ENCODE measurements at regions not wholly inside any gene's neighbourhood (a gene's known extent, or its start where the extent isn't known, plus 50 kb on each side); places are given as distances from the start of the nearest gene placed in this dataset.
"Not testable (repeated sequence)": the region's sequence is repeated elsewhere in the genome, so short reads cannot be mapped to it uniquely, and the experiment has no call there.

GRCh38 chr7:83738291-83738835 lies 89.4 kb upstream of the SEMA3E start:
- H3K27me3 Mint-ChIP-seq, result no peaks in the 10 kb centered on the region
- H3K36me3 Mint-ChIP-seq, result no peaks in the 10 kb centered on the region
- Histone ChIP-seq H3K4me1 (ENCODE audit: control insufficient read depth in 2 of 2, insufficient read depth in 2 of 2, low read length in 2 of 2) (no peaks in the 10 kb centered on the region), H3K27me3 (ENCODE audit: control insufficient read depth in 2 of 2, insufficient read depth in 2 of 2, low read length in 2 of 2) (no peaks in the 10 kb centered on the region), H3K9me3 (ENCODE audit: control insufficient read depth in 2 of 3, low read length in 3 of 3) (no peaks in the 10 kb centered on the region), H3K27ac (ENCODE audit: low read depth, low read length) (no peak overlapping the region), H3K4me3 (ENCODE audit: low read length) (no peak overlapping the region), H3K36me3 (ENCODE audit: control insufficient read depth in 2 of 3, insufficient read depth in 3 of 3, low read length in 3 of 3) (no peaks in the 10 kb centered on the region)
- ATAC-seq, result no peak
- no peak overlapping the region for H3K27ac Mint-ChIP-seq
- DNase-seq, result no peak
- intact Hi-C loops (cut with micrococcal nuclease), result no loop called here
- POLR2A ChIA-PET, result no interaction called here
- peaks cover 0 to 4% (median 0%) of the 10 kb centered on the region in 11 donors for H3K9me3 Mint-ChIP-seq
- CTCF ChIA-PET, result no interaction called here
- no peak overlapping the region for H3K4me3 Mint-ChIP-seq
- no peaks in the 10 kb centered on the region for H3K4me1 Mint-ChIP-seq

GRCh38 chr7:83732305-83732704 lies 83.4 kb upstream of the SEMA3E start:
- Histone ChIP-seq H3K27me3 (ENCODE audit: control insufficient read depth in 2 of 2, insufficient read depth in 2 of 2, low read length in 2 of 2) (no peaks in the 10 kb centered on the region), H3K9me3 (ENCODE audit: control insufficient read depth in 2 of 3, low read length in 3 of 3) (no peaks in the 10 kb centered on the region), H3K4me3 (ENCODE audit: low read length) (no peak overlapping the region), H3K4me1 (ENCODE audit: control insufficient read depth in 2 of 2, insufficient read depth in 2 of 2, low read length in 2 of 2) (no peaks in the 10 kb centered on the region), H3K27ac (ENCODE audit: low read depth, low read length) (no peak overlapping the region), H3K36me3 (ENCODE audit: control insufficient read depth in 2 of 3, insufficient read depth in 3 of 3, low read length in 3 of 3) (no peaks in the 10 kb centered on the region)
- Mint-ChIP-seq H3K4me1 (no peaks in the 10 kb centered on the region), H3K4me3 (no peak overlapping the region), H3K9me3 (peaks cover 0 to 9% (median 0%) of the 10 kb centered on the region in 11 donors), H3K36me3 (no peaks in the 10 kb centered on the region), H3K27ac (no peak overlapping the region), H3K27me3 (no peaks in the 10 kb centered on the region)
- DNase-seq (no peak), ATAC-seq (no peak)
- CTCF ChIA-PET, result no interaction called here
- intact Hi-C loops (cut with micrococcal nuclease), result no loop called here
- POLR2A ChIA-PET, result no interaction called here

GRCh38 chr7:83731154-83731553 lies 82.2 kb upstream of the SEMA3E start:
- Histone ChIP-seq H3K36me3 (ENCODE audit: control insufficient read depth in 2 of 3, insufficient read depth in 3 of 3, low read length in 3 of 3) (no peaks in the 10 kb centered on the region), H3K4me3 (ENCODE audit: low read length) (no peak overlapping the region), H3K4me1 (ENCODE audit: control insufficient read depth in 2 of 2, insufficient read depth in 2 of 2, low read length in 2 of 2) (no peaks in the 10 kb centered on the region), H3K9me3 (ENCODE audit: control insufficient read depth in 2 of 3, low read length in 3 of 3) (no peaks in the 10 kb centered on the region), H3K27me3 (ENCODE audit: control insufficient read depth in 2 of 2, insufficient read depth in 2 of 2, low read length in 2 of 2) (no peaks in the 10 kb centered on the region), H3K27ac (ENCODE audit: low read depth, low read length) (no peak overlapping the region)
- ChIA-PET CTCF (no interaction called here), POLR2A (no interaction called here)
- H3K27me3 Mint-ChIP-seq, result no peaks in the 10 kb centered on the region
- no peaks in the 10 kb centered on the region for H3K4me1 Mint-ChIP-seq
- DNase-seq (no peak), ATAC-seq (no peak)
- no peaks in the 10 kb centered on the region for H3K36me3 Mint-ChIP-seq
- intact Hi-C loops (cut with micrococcal nuclease), result no loop called here
- peaks cover 0 to 12% (median 0%) of the 10 kb centered on the region in 11 donors for H3K9me3 Mint-ChIP-seq
- H3K27ac Mint-ChIP-seq, result no peak overlapping the region
- no peak overlapping the region for H3K4me3 Mint-ChIP-seq

- H3K36me3 ChIP-seq (ENCODE audit: control insufficient read depth in 2 of 3, insufficient read depth in 3 of 3, low read length in 3 of 3); H3K27ac Mint-ChIP-seq; H3K36me3 Mint-ChIP-seq; ATAC-seq; H3K4me3 Mint-ChIP-seq; H3K27ac ChIP-seq (ENCODE audit: low read depth, low read length); DNase-seq; H3K27me3 ChIP-seq (ENCODE audit: control insufficient read depth in 2 of 2, insufficient read depth in 2 of 2, low read length in 2 of 2); H3K4me1 Mint-ChIP-seq; intact Hi-C loops (cut with micrococcal nuclease); H3K9me3 ChIP-seq (ENCODE audit: control insufficient read depth in 2 of 3, low read length in 3 of 3); POLR2A ChIA-PET; CTCF ChIA-PET; H3K27me3 Mint-ChIP-seq; H3K4me3 ChIP-seq (ENCODE audit: low read length); H3K4me1 ChIP-seq (ENCODE audit: control insufficient read depth in 2 of 2, insufficient read depth in 2 of 2, low read length in 2 of 2): not testable (repeated sequence)
- H3K9me3 Mint-ChIP-seq, result peaks cover 0 to 16% (median 8%) of the 10 kb centered on the region in 11 donors
Observed at GRCh38 chr7:83716923-83717322, 68.0 kb upstream of the SEMA3E start.

- intact Hi-C loops (cut with micrococcal nuclease), result no loop called here
- DNase-seq (no peak), ATAC-seq (no peak)
- Mint-ChIP-seq H3K9me3 (peaks cover 0 to 8% (median 2%) of the 10 kb centered on the region in 11 donors), H3K4me1 (no peaks in the 10 kb centered on the region), H3K27ac (no peak overlapping the region), H3K4me3 (no peak overlapping the region), H3K27me3 (no peaks in the 10 kb centered on the region), H3K36me3 (no peaks in the 10 kb centered on the region)
- Histone ChIP-seq H3K9me3 (ENCODE audit: control insufficient read depth in 2 of 3, low read length in 3 of 3) (no peaks in the 10 kb centered on the region), H3K27ac (ENCODE audit: low read depth, low read length) (no peak overlapping the region), H3K36me3 (ENCODE audit: control insufficient read depth in 2 of 3, insufficient read depth in 3 of 3, low read length in 3 of 3) (no peaks in the 10 kb centered on the region), H3K4me3 (ENCODE audit: low read length) (no peak overlapping the region), H3K4me1 (ENCODE audit: control insufficient read depth in 2 of 2, insufficient read depth in 2 of 2, low read length in 2 of 2) (no peaks in the 10 kb centered on the region), H3K27me3 (ENCODE audit: control insufficient read depth in 2 of 2, insufficient read depth in 2 of 2, low read length in 2 of 2) (no peaks in the 10 kb centered on the region)
- CTCF ChIA-PET, result no interaction called here
- POLR2A ChIA-PET, result no interaction called here
Observed at GRCh38 chr7:83708531-83708930, 59.6 kb upstream of the SEMA3E start.

- H3K4me3 ChIP-seq (ENCODE audit: low read length), result no peak overlapping the region
- Mint-ChIP-seq H3K9me3 (peaks cover 0 to 5% (median 0%) of the 10 kb centered on the region in 11 donors), H3K27ac (no peak overlapping the region), H3K4me1 (no peaks in the 10 kb centered on the region), H3K36me3 (no peaks in the 10 kb centered on the region), H3K27me3 (no peaks in the 10 kb centered on the region), H3K4me3 (no peak overlapping the region)
- H3K36me3 ChIP-seq (ENCODE audit: control insufficient read depth in 2 of 3, insufficient read depth in 3 of 3, low read length in 3 of 3), result no peaks in the 10 kb centered on the region
- no peak for ATAC-seq
- H3K9me3 ChIP-seq (ENCODE audit: control insufficient read depth in 2 of 3, low read length in 3 of 3), result no peaks in the 10 kb centered on the region
- ChIA-PET CTCF (no interaction called here), POLR2A (no interaction called here)
- H3K27me3 ChIP-seq (ENCODE audit: control insufficient read depth in 2 of 2, insufficient read depth in 2 of 2, low read length in 2 of 2), result no peaks in the 10 kb centered on the region
- no peak overlapping the region for H3K27ac ChIP-seq (ENCODE audit: low read depth, low read length)
- intact Hi-C loops (cut with micrococcal nuclease), result no loop called here
- H3K4me1 ChIP-seq (ENCODE audit: control insufficient read depth in 2 of 2, insufficient read depth in 2 of 2, low read length in 2 of 2), result no peaks in the 10 kb centered on the region
- no peak for DNase-seq
Observed at GRCh38 chr7:83704564-83704963, 55.6 kb upstream of the SEMA3E start.

GRCh38 chr7:83702446-83702845 lies 53.5 kb upstream of the SEMA3E start:
- intact Hi-C loops (cut with micrococcal nuclease), result no loop called here
- Histone ChIP-seq H3K27ac (ENCODE audit: low read depth, low read length) (no peak overlapping the region), H3K4me3 (ENCODE audit: low read length) (no peak overlapping the region), H3K9me3 (ENCODE audit: control insufficient read depth in 2 of 3, low read length in 3 of 3) (no peaks in the 10 kb centered on the region), H3K4me1 (ENCODE audit: control insufficient read depth in 2 of 2, insufficient read depth in 2 of 2, low read length in 2 of 2) (no peaks in the 10 kb centered on the region), H3K27me3 (ENCODE audit: control insufficient read depth in 2 of 2, insufficient read depth in 2 of 2, low read length in 2 of 2) (no peaks in the 10 kb centered on the region), H3K36me3 (ENCODE audit: control insufficient read depth in 2 of 3, insufficient read depth in 3 of 3, low read length in 3 of 3) (no peaks in the 10 kb centered on the region)
- no peak overlapping the region for H3K27ac Mint-ChIP-seq
- CTCF ChIA-PET, result no interaction called here
- POLR2A ChIA-PET, result no interaction called here
- DNase-seq (no peak), ATAC-seq (no peak)
- H3K9me3 Mint-ChIP-seq, result peaks cover 0 to 8% (median 0%) of the 10 kb centered on the region in 11 donors
- no peak overlapping the region for H3K4me3 Mint-ChIP-seq
- no peaks in the 10 kb centered on the region for H3K4me1 Mint-ChIP-seq
- H3K36me3 Mint-ChIP-seq, result no peaks in the 10 kb centered on the region
- H3K27me3 Mint-ChIP-seq, result no peaks in the 10 kb centered on the region

All from naive thymus-derived CD4-positive, alpha-beta T cell (primary cell).